ENCODE measurements at regions not wholly inside any gene's neighbourhood (a gene's known extent, or its start where the extent isn't known, plus 50 kb on each side); places are given as distances from the start of the nearest gene placed in this dataset.

DNA sequence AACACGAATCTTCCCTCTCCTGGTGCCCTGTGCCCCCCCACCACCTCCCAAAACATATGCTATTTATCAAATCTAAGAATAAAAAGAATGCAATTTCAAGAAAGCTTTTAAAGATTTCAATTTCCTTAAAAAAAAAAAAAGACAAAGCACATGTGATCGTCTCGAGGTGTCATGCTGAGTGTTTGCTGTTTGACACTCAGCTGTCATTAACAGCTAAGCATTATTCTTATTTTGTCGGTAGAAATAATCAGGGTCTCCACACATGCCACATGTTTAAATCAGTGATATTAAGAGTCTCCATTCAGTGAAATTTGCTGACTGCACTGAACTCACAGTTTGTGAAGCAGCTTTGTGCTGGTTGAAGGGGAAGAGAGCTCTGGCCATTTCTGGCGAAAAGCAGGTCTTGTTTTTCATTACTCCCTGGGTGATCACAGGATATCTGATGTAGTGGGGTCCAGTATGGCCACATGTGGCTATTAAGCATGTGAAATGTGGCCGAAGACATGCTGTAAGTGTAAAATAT lies 281.8 kb downstream of the SATB1 start:
- TF ChIP-seq EZH2 (IDR thresholded peaks at IDR 0.05; ENCODE audit: insufficient read depth, poor library complexity, severe bottlenecking) = no peak
- no peak for TF ChIP-seq EZH2phosphoT487 (IDR thresholded peaks at IDR 0.05; ENCODE audit: insufficient read depth, low read depth)
